ENCODE measurements at regions not wholly inside any gene's neighbourhood (a gene's known extent, or its start where the extent isn't known, plus 50 kb on each side); places are given as distances from the start of the nearest gene placed in this dataset.

DNA sequence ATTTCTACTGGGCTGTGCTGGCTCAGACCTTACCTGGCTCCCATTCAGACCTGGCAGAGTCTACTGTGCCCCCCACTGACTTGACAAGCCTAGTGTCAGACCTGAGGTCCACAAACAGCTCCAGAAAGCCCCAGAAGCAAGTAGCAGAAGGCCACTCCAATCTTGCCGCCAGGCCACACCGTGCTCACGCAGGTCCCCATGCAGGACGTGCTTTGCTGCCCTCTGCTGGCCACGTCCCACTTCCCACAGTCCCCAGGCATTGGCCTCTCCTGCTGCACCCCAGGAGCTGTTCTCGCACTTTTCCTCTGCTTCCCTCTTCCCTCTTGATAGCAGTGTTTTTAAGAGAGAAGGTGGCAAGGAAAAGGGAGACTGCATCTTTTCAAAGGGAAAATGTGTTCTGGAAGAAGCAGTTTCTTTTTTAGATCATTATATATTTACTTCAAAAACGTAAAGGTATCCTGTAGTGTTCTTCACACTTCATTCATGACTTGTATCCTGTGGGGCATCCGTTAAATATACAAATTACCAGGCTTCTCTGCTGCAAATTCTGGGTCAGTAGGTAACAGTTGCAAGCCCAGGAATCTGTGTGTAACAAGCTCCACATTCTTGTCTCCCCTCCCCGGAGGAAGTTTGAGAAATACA, 81.4 kb upstream of the PAPOLG start:
- TF ChIP-seq, protein P1, sequence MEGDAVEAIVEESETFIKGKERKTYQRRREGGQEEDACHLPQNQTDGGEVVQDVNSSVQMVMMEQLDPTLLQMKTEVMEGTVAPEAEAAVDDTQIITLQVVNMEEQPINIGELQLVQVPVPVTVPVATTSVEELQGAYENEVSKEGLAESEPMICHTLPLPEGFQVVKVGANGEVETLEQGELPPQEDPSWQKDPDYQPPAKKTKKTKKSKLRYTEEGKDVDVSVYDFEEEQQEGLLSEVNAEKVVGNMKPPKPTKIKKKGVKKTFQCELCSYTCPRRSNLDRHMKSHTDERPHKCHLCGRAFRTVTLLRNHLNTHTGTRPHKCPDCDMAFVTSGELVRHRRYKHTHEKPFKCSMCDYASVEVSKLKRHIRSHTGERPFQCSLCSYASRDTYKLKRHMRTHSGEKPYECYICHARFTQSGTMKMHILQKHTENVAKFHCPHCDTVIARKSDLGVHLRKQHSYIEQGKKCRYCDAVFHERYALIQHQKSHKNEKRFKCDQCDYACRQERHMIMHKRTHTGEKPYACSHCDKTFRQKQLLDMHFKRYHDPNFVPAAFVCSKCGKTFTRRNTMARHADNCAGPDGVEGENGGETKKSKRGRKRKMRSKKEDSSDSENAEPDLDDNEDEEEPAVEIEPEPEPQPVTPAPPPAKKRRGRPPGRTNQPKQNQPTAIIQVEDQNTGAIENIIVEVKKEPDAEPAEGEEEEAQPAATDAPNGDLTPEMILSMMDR (conservative IDR thresholded peaks at IDR 0.05; ENCODE audit: low read length): peak; percentile 96
- TF ChIP-seq EZH2phosphoT487 (IDR thresholded peaks at IDR 0.05; ENCODE audit: borderline replicate concordance, low read depth, low read length): no peak
